Activated CD4-positive, alpha-beta T cell treated with anti-CD3 and anti-CD28 coated beads, Interleukin-2, Interleukin-4, amounts not matched to agents 100 ng/mL and 50 ng/mL, durations not matched to agents 16 hours and 8 hours (primary cell): ENCODE measurements at regions not wholly inside any gene's neighbourhood (a gene's known extent, or its start where the extent isn't known, plus 50 kb on each side); places are given as distances from the start of the nearest gene placed in this dataset.
"Not testable (repeated sequence)": the region's sequence is repeated elsewhere in the genome, so short reads cannot be mapped to it uniquely, and the experiment has no call there.

Source experiments
- DNase-seq: peaks from one replicate; pipeline ENCODE4 v3.0.0-alpha.2; 2020; ENCODE audit warnings: low spot score

GRCh38 chr3:198147993-198148392 is 188.0 kb downstream of the LMLN start:
- DNase-seq, result not testable (repeated sequence)

GRCh38 chr3:198149904-198150303 is 189.9 kb downstream of the LMLN start:
- DNase-seq, result not testable (repeated sequence)

- DNase-seq, result not testable (repeated sequence)
Observed at GRCh38 chr3:198151867-198152266, 191.8 kb downstream of the LMLN start.

- DNase-seq, result not testable (repeated sequence)
Observed at GRCh38 chr3:198155771-198156170, 195.8 kb downstream of the LMLN start.

GRCh38 chr3:198157231-198157868 is 197.3 kb downstream of the LMLN start:
- not testable (repeated sequence) for DNase-seq

- not testable (repeated sequence) for DNase-seq
Observed at GRCh38 chr3:198158007-198158406, 198.0 kb downstream of the LMLN start.

GRCh38 chr3:198167339-198168039 is 207.5 kb downstream of the LMLN start:
- DNase-seq, result peak; percentile 62

GRCh38 chr3:198170781-198171180 is 210.8 kb downstream of the LMLN start:
- DNase-seq, result not testable (repeated sequence)

- DNase-seq, result not testable (repeated sequence)
Observed at GRCh38 chr3:198173080-198173479, 213.1 kb downstream of the LMLN start.

GRCh38 chr3:198173929-198174574 is 214.0 kb downstream of the LMLN start:
- DNase-seq, result not testable (repeated sequence)
